Natural killer cell (primary cell): ENCODE measurements at regions not wholly inside any gene's neighbourhood (a gene's known extent, or its start where the extent isn't known, plus 50 kb on each side); places are given as distances from the start of the nearest gene placed in this dataset.

Experiments
- ATAC-seq, 3 donors: fragments of 150-1000 bp in 2 of 3; fragments of 200-7000 bp in 1 of 3; cut with Tn5 transposase; 1 replicate in 1 of 3; 2 replicates in 2 of 3; pipeline ENCODE4 v1.10.0; 2021; ENCODE audit warnings: mild to moderate bottlenecking in 2 of 3, moderate library complexity in 2 of 3
- DNase-seq, 2 donors: peaks; one replicate each; pipeline versions ENCODE4 v3.0.0 to v3.0.0-alpha.2; 2013 to 2021; ENCODE audit warnings: mixed read lengths in 1 of 2
- H3K27ac ChIP-seq: one replicate; pipeline ENCODE4 v1.5.1; 2013; ENCODE audit warnings: mild to moderate bottlenecking, low read length
- H3K27me3 ChIP-seq: one replicate; pipeline ENCODE4 v1.6.1; 2013; ENCODE audit warnings: low read length; ENCODE audit not compliant: control insufficient read depth, insufficient read depth
- H3K36me3 ChIP-seq: one replicate; pipeline ENCODE4 v1.6.1; 2013; ENCODE audit warnings: low read length; ENCODE audit not compliant: control insufficient read depth, insufficient read depth
- H3K4me1 ChIP-seq: one replicate; pipeline ENCODE4 v1.6.1; 2013; ENCODE audit warnings: low read length; ENCODE audit not compliant: control insufficient read depth, insufficient read depth
- H3K4me3 ChIP-seq: one replicate; pipeline ENCODE4 v1.5.1; 2013; ENCODE audit warnings: low read length
- H3K9me3 ChIP-seq: one replicate; pipeline ENCODE4 v1.6.1; 2013; ENCODE audit warnings: low read length; ENCODE audit not compliant: control insufficient read depth, insufficient read depth
- H3K27ac Mint-ChIP-seq, 2 donors: one replicate each; pipeline ENCODE4 v1.8.0; 2022; ENCODE audit warnings: mild to moderate bottlenecking in 2 of 2, mixed read lengths in 2 of 2, moderate library complexity in 1 of 2
- H3K27me3 Mint-ChIP-seq, 2 donors: one replicate each; pipeline ENCODE4 v1.8.0; 2022; ENCODE audit warnings: low read depth in 2 of 2, mixed read lengths in 2 of 2
- H3K36me3 Mint-ChIP-seq: one replicate; pipeline ENCODE4 v1.8.0; 2022; ENCODE audit warnings: mixed read lengths
- H3K4me1 Mint-ChIP-seq, 2 donors: one replicate each; pipeline ENCODE4 v1.8.0; 2022; ENCODE audit warnings: mixed read lengths in 2 of 2
- H3K4me3 Mint-ChIP-seq: one replicate; pipeline ENCODE4 v1.8.0; 2022; ENCODE audit warnings: mild to moderate bottlenecking, moderate library complexity, mixed read lengths
- H3K9me3 Mint-ChIP-seq, 2 donors: one replicate each; pipeline ENCODE4 v1.8.0; 2022; ENCODE audit warnings: mixed read lengths in 2 of 2
- CTCF ChIP-seq: fragments of 200-600 bp; IDR thresholded peaks from one replicate; pipeline ENCODE4 v1.8.0; 2022; ENCODE audit warnings: antibody characterized with exemption
- WGBS: methylation state at CpG from one replicate; pipeline ENCODE4 v1.1.7; 2013; ENCODE audit warnings: missing lambda C conversion rate; ENCODE audit not compliant: insufficient coverage; 5-methylcytosine and 5-hydroxymethylcytosine counted together
- intact Hi-C: fragments of 100-400 bp; cut with micrococcal nuclease; formaldehyde crosslinking; loops from one replicate; pipeline ENCODE4 v1.14.2; 2022

GRCh38 chr4:96193061-96193460 lies 353.2 kb downstream of the PDHA2 start:
- WGBS, result 44% methylated on average over 1 of the region's 1 CpG

GRCh38 chr4:96194993-96195392 lies 355.1 kb downstream of the PDHA2 start:
- no peaks in the 10 kb centered on the region for H3K27me3 Mint-ChIP-seq
- H3K36me3 Mint-ChIP-seq, result no peaks in the 10 kb centered on the region
- no peaks in the 10 kb centered on the region for H3K4me1 ChIP-seq
- WGBS, result no CpG with 5 or more reads among the region's 1 CpG
- DNase-seq (no peak), ATAC-seq (no peak)
- no peaks in the 10 kb centered on the region for H3K36me3 ChIP-seq
- no peak overlapping the region for H3K4me3 ChIP-seq
- H3K27ac Mint-ChIP-seq, result no peak overlapping the region
- peaks cover 7% of the 10 kb centered on the region in 2 donors for H3K9me3 Mint-ChIP-seq
- H3K27me3 ChIP-seq, result no peaks in the 10 kb centered on the region
- no peaks in the 10 kb centered on the region for H3K4me1 Mint-ChIP-seq
- H3K4me3 Mint-ChIP-seq, result no peak overlapping the region
- intact Hi-C loops, result no loop called here
- TF ChIP-seq CTCF, result no peak
- no peak overlapping the region for H3K27ac ChIP-seq
- H3K9me3 ChIP-seq, result no peaks in the 10 kb centered on the region

More at GRCh38 chr4:96193061-96193460, 353.2 kb downstream of the PDHA2 start:
- DNase-seq, result no peak
- Mint-ChIP-seq H3K4me3 (no peak overlapping the region), H3K27me3 (no peaks in the 10 kb centered on the region), H3K4me1 (no peaks in the 10 kb centered on the region), H3K36me3 (no peaks in the 10 kb centered on the region), H3K9me3 (peaks cover 7 to 10% of the 10 kb centered on the region in 2 donors), H3K27ac (no peak overlapping the region)
- Histone ChIP-seq H3K36me3 (no peaks in the 10 kb centered on the region), H3K9me3 (no peaks in the 10 kb centered on the region), H3K27me3 (no peaks in the 10 kb centered on the region), H3K27ac (no peak overlapping the region), H3K4me1 (no peaks in the 10 kb centered on the region), H3K4me3 (no peak overlapping the region)
- no peak for TF ChIP-seq CTCF
- no peak for ATAC-seq
- intact Hi-C loops, result no loop called here

- DNase-seq (no peak), ATAC-seq (no peak)
- Histone ChIP-seq H3K27ac (no peak overlapping the region), H3K4me3 (no peak overlapping the region), H3K36me3 (no peaks in the 10 kb centered on the region), H3K9me3 (no peaks in the 10 kb centered on the region), H3K4me1 (no peaks in the 10 kb centered on the region), H3K27me3 (no peaks in the 10 kb centered on the region)
- no peak for TF ChIP-seq CTCF
- no peak overlapping the region for H3K4me3 Mint-ChIP-seq
- H3K4me1 Mint-ChIP-seq, result no peaks in the 10 kb centered on the region
- intact Hi-C loops, result no loop called here
- 68% methylated on average over 5 of the region's 5 CpGs for WGBS
- H3K9me3 Mint-ChIP-seq, result peaks cover 2 to 6% of the 10 kb centered on the region in 2 donors
- H3K27ac Mint-ChIP-seq, result no peak overlapping the region
- no peaks in the 10 kb centered on the region for H3K27me3 Mint-ChIP-seq
- no peaks in the 10 kb centered on the region for H3K36me3 Mint-ChIP-seq
Measured at GRCh38 chr4:96205143-96205936, 365.4 kb downstream of the PDHA2 start.

- H3K4me3 ChIP-seq, result no peak overlapping the region
- no peaks in the 10 kb centered on the region for H3K27me3 ChIP-seq
Measured at GRCh38 chr4:96227515-96227914, 387.6 kb downstream of the PDHA2 start.

More at GRCh38 chr4:96227515-96227914, 387.6 kb downstream of the PDHA2 start:
- Mint-ChIP-seq H3K27ac (no peak overlapping the region), H3K4me1 (peaks cover 0 to 4% of the 10 kb centered on the region in 2 donors), H3K27me3 (no peaks in the 10 kb centered on the region), H3K36me3 (peaks cover 8% of the 10 kb centered on the region), H3K9me3 (peaks cover 9 to 18% of the 10 kb centered on the region in 2 donors), H3K4me3 (no peak overlapping the region)
- DNase-seq (no peak), ATAC-seq (no peak)
- no peaks in the 10 kb centered on the region for H3K36me3 ChIP-seq
- TF ChIP-seq CTCF, result no peak
- intact Hi-C loops, result no loop called here
- WGBS, result 90% methylated on average over 4 of the region's 5 CpGs
- no peak overlapping the region for H3K27ac ChIP-seq
- no peaks in the 10 kb centered on the region for H3K9me3 ChIP-seq
- H3K4me1 ChIP-seq, result no peaks in the 10 kb centered on the region
